WTC11 (cell line): ENCODE measurements at regions not wholly inside any gene's neighbourhood (a gene's known extent, or its start where the extent isn't known, plus 50 kb on each side); places are given as distances from the start of the nearest gene placed in this dataset.

Experiments
- ATAC-seq: fragments of 200-7000 bp; cut with Tn5 transposase; 2 replicates; pipeline ENCODE4 v1.10.0; 2021; ENCODE audit warnings: mild to moderate bottlenecking, moderate library complexity
- CTCF ChIA-PET: fragments of 300-600 bp; sonication (Branson Sonifier 250); formaldehyde crosslinking; loops from one replicate; lab custom pipeline; 2021; ENCODE audit warnings: antibody characterized with exemption; lab: Charles Lee
- POLR2A ChIA-PET: fragments of 350-600 bp; sonication (Branson Sonifier 250); formaldehyde crosslinking; loops from one replicate; lab custom pipeline; 2021; ENCODE audit warnings: antibody characterized with exemption; lab: Charles Lee
- DNase-seq: peaks from one replicate; pipeline ENCODE4 v3.0.0; 2021; ENCODE audit warnings: low spot score
- H3K27ac Mint-ChIP-seq: 2 replicates; pipeline ENCODE4 v1.8.0; 2021; ENCODE audit warnings: mixed read lengths
- H3K27me3 Mint-ChIP-seq: 2 replicates; pipeline ENCODE4 v1.8.0; 2021; ENCODE audit warnings: low read depth, mild to moderate bottlenecking, moderate library complexity, mixed read lengths
- H3K36me3 Mint-ChIP-seq: 2 replicates; pipeline ENCODE4 v1.8.0; 2021; ENCODE audit warnings: mixed read lengths
- H3K4me1 Mint-ChIP-seq: 2 replicates; pipeline ENCODE4 v1.8.0; 2022; ENCODE audit warnings: mixed read lengths
- H3K4me3 Mint-ChIP-seq: 2 replicates; pipeline ENCODE4 v1.8.0; 2021; ENCODE audit warnings: mild to moderate bottlenecking, moderate library complexity, mixed read lengths
- H3K9me3 Mint-ChIP-seq: 2 replicates; pipeline ENCODE4 v1.8.0; 2021; ENCODE audit warnings: mixed read lengths
- ATF3 ChIP-seq: sonication (generic); formaldehyde crosslinking; conservative IDR thresholded peaks from 2 replicates; pipeline ENCODE4 v1.8.1; 2022; ENCODE audit warnings: mild to moderate bottlenecking, missing genetic modification reagents
- CBFB ChIP-seq: sonication (generic); formaldehyde crosslinking; IDR thresholded peaks from 2 replicates; pipeline ENCODE4 v1.8.1; 2022; ENCODE audit warnings: mild to moderate bottlenecking, low read depth, missing genetic modification reagents
- FOXP4 ChIP-seq: sonication (generic); formaldehyde crosslinking; IDR thresholded peaks from 2 replicates; pipeline ENCODE4 v1.8.0; 2022; ENCODE audit warnings: mild to moderate bottlenecking, missing genetic modification reagents
- GRHL2 ChIP-seq: fragments of 250-450 bp; sonication (Bioruptor Pico); IDR thresholded peaks from 2 replicates; pipeline ENCODE4 v1.8.0; 2022; ENCODE audit warnings: mild to moderate bottlenecking, moderate library complexity; ENCODE audit not compliant: insufficient replicate concordance, severe bottlenecking
- GTF2I ChIP-seq: fragments of 250-450 bp; sonication (Bioruptor Pico); conservative IDR thresholded peaks from 2 replicates; pipeline ENCODE4 v1.4.0; 2021; ENCODE audit warnings: mild to moderate bottlenecking
- HMGA2 ChIP-seq: fragments of 250-450 bp; sonication (Bioruptor Pico); IDR thresholded peaks from 2 replicates; pipeline ENCODE4 v1.4.0; 2021; ENCODE audit warnings: mild to moderate bottlenecking, moderate library complexity
- IRF1 ChIP-seq: sonication (generic); formaldehyde crosslinking; IDR thresholded peaks from 2 replicates; pipeline ENCODE4 v1.8.0; 2023; ENCODE audit warnings: missing genetic modification reagents
- KAT7 ChIP-seq: sonication (generic); formaldehyde crosslinking; IDR thresholded peaks from 2 replicates; pipeline ENCODE4 v1.8.1; 2023; ENCODE audit warnings: missing genetic modification reagents, mild to moderate bottlenecking, borderline replicate concordance
- MAX ChIP-seq: sonication (generic); formaldehyde crosslinking; IDR thresholded peaks from 2 replicates; pipeline ENCODE4 v1.8.0; 2022; ENCODE audit warnings: mild to moderate bottlenecking, missing genetic modification reagents
- MLX ChIP-seq: sonication (generic); formaldehyde crosslinking; IDR thresholded peaks from 2 replicates; pipeline ENCODE4 v1.8.1; 2023; ENCODE audit warnings: mild to moderate bottlenecking, missing genetic modification reagents, moderate library complexity
- NR2C2 ChIP-seq: sonication (generic); formaldehyde crosslinking; IDR thresholded peaks from 2 replicates; pipeline ENCODE4 v1.8.0; 2022; ENCODE audit warnings: mild to moderate bottlenecking, missing genetic modification reagents
- SOX15 ChIP-seq: fragments of 250-450 bp; sonication (Bioruptor Pico); IDR thresholded peaks from 2 replicates; pipeline ENCODE4 v1.9.0; 2021; ENCODE audit warnings: mild to moderate bottlenecking
- ZBTB21 ChIP-seq: sonication (generic); formaldehyde crosslinking; IDR thresholded peaks from 2 replicates; pipeline ENCODE4 v1.8.1; 2023; ENCODE audit warnings: mild to moderate bottlenecking, missing genetic modification reagents, borderline replicate concordance
- ZNF121 ChIP-seq: sonication (generic); formaldehyde crosslinking; IDR thresholded peaks from 2 replicates; pipeline ENCODE4 v1.8.0; 2023; ENCODE audit warnings: missing genetic modification reagents
- ZNF138 ChIP-seq: sonication (generic); formaldehyde crosslinking; conservative IDR thresholded peaks from 2 replicates; pipeline ENCODE4 v1.8.1; 2022; ENCODE audit warnings: mild to moderate bottlenecking, moderate library complexity, missing genetic modification reagents
- ZNF219 ChIP-seq: sonication (generic); formaldehyde crosslinking; IDR thresholded peaks from 2 replicates; pipeline ENCODE4 v1.8.0; 2023; ENCODE audit warnings: missing genetic modification reagents, mild to moderate bottlenecking, borderline replicate concordance
- ZNF263 ChIP-seq: sonication (generic); formaldehyde crosslinking; IDR thresholded peaks from 2 replicates; pipeline ENCODE4 v1.8.1; 2022; ENCODE audit warnings: low read depth, mild to moderate bottlenecking, moderate library complexity, missing genetic modification reagents
- ZNF423 ChIP-seq: fragments of 250-450 bp; sonication (Bioruptor Pico); IDR thresholded peaks from 2 replicates; pipeline ENCODE4 v2.1.2; 2022; ENCODE audit warnings: mild to moderate bottlenecking, moderate library complexity
- ZNF425 ChIP-seq: fragments of 250-450 bp; sonication (Bioruptor Pico); conservative IDR thresholded peaks from 2 replicates; pipeline ENCODE4 v1.9.0; 2021; ENCODE audit warnings: mild to moderate bottlenecking
- ZNF532 ChIP-seq: fragments of 250-450 bp; sonication (Bioruptor Pico); IDR thresholded peaks from 2 replicates; pipeline ENCODE4 v1.9.0; 2021; ENCODE audit warnings: mild to moderate bottlenecking, borderline replicate concordance

- TF ChIP-seq ZNF219 (no peak), GRHL2 (CRISPR knock-in tag) (no peak), FOXP4 (CRISPR knock-in tag) (no peak), KAT7 (CRISPR knock-in tag) (no peak), ZNF138 (no peak)
These were observed 1239.3 kb downstream of the EPHA7 start (continued) for GRCh38 chr6:92180090-92180489.

- no peak overlapping the region for H3K27ac Mint-ChIP-seq
- H3K4me1 Mint-ChIP-seq = peaks cover 11% of the 10 kb centered on the region
- DNase-seq = no peak
- H3K4me3 Mint-ChIP-seq = no peak overlapping the region
- ChIA-PET POLR2A (no interaction called here), CTCF (no interaction called here)
- TF ChIP-seq CBFB (CRISPR knock-in tag) (no peak), ZBTB21 (CRISPR knock-in tag) (no peak), ZNF423 (no peak)
- no peaks in the 10 kb centered on the region for H3K36me3 Mint-ChIP-seq
- no peaks in the 10 kb centered on the region for H3K27me3 Mint-ChIP-seq
- no peaks in the 10 kb centered on the region for H3K9me3 Mint-ChIP-seq
- ATAC-seq = no peak
These were observed 1242.7 kb downstream of the EPHA7 start for GRCh38 chr6:92176666-92177065.

- no peaks in the 10 kb centered on the region for H3K9me3 Mint-ChIP-seq
- no peak for ATAC-seq
- TF ChIP-seq GTF2I (CRISPR knock-in tag) = no peak
- TF ChIP-seq SOX15 (CRISPR knock-in tag) = no peak
- no peak overlapping the region for H3K27ac Mint-ChIP-seq
- no peak for DNase-seq
- H3K4me1 Mint-ChIP-seq = peaks cover 26% of the 10 kb centered on the region
- POLR2A ChIA-PET = no interaction called here
- H3K36me3 Mint-ChIP-seq = no peaks in the 10 kb centered on the region
- H3K4me3 Mint-ChIP-seq = no peak overlapping the region
- no peaks in the 10 kb centered on the region for H3K27me3 Mint-ChIP-seq
- CTCF ChIA-PET = no interaction called here
These were observed 1244.8 kb downstream of the EPHA7 start for GRCh38 chr6:92174398-92175073.

GRCh38 chr6:92169506-92169905 lies 1249.9 kb downstream of the EPHA7 start:
- Mint-ChIP-seq H3K27me3 (no peaks in the 10 kb centered on the region), H3K27ac (no peak overlapping the region), H3K4me3 (no peak overlapping the region), H3K36me3 (no peaks in the 10 kb centered on the region), H3K9me3 (peaks cover 7% of the 10 kb centered on the region), H3K4me1 (peaks cover 27% of the 10 kb centered on the region)
- ATAC-seq (no peak), DNase-seq (no peak)
- POLR2A ChIA-PET = no interaction called here
- CTCF ChIA-PET = interaction anchor here (0.6 kb wide), 1 partner anchor 361 kb away, joined by 3 read pairs; no protein-coding TSS in a partner anchor
- TF ChIP-seq ZNF121 (CRISPR knock-in tag) (no peak), GTF2I (CRISPR knock-in tag) (no peak), IRF1 (CRISPR knock-in tag) (no peak), ZNF425 (CRISPR knock-in tag) (no peak), NR2C2 (no peak), MAX (CRISPR knock-in tag) (no peak), KAT7 (CRISPR knock-in tag) (no peak), MLX (no peak), ZNF263 (CRISPR knock-in tag) (no peak), HMGA2 (CRISPR knock-in tag) (no peak), ZNF532 (CRISPR knock-in tag) (no peak), ATF3 (CRISPR knock-in tag) (no peak)
